ENCODE measurements at regions not wholly inside any gene's neighbourhood (a gene's known extent, or its start where the extent isn't known, plus 50 kb on each side); places are given as distances from the start of the nearest gene placed in this dataset.
A peak's percentile ranks its signal among the peaks of the same experiment; 100 is the strongest.

DNA sequence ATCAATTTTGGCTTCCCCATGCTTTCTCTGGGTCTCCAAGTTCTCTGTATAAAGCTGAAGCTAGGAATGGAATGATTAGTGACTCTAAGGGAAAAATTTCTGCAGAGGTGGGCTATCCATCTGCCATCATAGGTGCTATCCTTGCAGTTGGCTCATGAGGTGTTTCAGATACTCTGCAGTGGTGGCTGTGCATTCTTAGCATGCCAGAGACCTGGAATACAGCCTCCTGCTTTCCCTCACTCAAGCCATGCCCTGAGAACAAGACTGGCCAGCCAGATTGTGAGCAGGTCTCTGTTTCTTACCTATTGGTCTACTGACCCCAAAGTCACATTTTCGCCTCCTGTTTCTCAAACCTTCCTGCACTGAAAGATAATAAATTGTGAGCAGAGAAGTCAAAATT lies 719.6 kb downstream of the CCSER2 start:
- TF ChIP-seq, protein P1, sequence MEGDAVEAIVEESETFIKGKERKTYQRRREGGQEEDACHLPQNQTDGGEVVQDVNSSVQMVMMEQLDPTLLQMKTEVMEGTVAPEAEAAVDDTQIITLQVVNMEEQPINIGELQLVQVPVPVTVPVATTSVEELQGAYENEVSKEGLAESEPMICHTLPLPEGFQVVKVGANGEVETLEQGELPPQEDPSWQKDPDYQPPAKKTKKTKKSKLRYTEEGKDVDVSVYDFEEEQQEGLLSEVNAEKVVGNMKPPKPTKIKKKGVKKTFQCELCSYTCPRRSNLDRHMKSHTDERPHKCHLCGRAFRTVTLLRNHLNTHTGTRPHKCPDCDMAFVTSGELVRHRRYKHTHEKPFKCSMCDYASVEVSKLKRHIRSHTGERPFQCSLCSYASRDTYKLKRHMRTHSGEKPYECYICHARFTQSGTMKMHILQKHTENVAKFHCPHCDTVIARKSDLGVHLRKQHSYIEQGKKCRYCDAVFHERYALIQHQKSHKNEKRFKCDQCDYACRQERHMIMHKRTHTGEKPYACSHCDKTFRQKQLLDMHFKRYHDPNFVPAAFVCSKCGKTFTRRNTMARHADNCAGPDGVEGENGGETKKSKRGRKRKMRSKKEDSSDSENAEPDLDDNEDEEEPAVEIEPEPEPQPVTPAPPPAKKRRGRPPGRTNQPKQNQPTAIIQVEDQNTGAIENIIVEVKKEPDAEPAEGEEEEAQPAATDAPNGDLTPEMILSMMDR (IDR thresholded peaks at IDR 0.05): no peak
- TF ChIP-seq ZFX (IDR thresholded peaks at IDR 0.05; ENCODE audit: borderline replicate concordance): no peak
- no peak overlapping the region for H3K27ac ChIP-seq

DNA sequence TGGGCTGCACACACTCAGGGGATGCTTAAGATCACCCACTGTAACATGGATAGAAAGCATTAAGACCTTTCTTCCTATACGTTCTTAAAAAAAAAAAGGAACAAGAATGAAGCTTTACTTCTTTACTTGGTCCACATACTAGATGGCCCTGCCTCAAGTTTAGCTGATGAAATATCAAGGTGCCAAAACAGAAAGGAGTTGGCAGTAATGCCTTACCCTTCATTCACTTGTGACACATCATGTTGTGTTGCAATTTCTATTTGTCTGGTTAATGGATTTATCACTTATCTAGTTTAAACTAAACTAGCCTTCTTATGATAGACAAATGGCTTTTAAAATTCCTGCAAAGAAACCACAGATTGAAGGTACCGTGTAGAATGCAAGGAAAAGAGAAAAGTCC lies 720.3 kb downstream of the CCSER2 start:
- no peak overlapping the region for H3K27ac ChIP-seq
- TF ChIP-seq, protein P1 (IDR thresholded peaks at IDR 0.05): no peak

DNA sequence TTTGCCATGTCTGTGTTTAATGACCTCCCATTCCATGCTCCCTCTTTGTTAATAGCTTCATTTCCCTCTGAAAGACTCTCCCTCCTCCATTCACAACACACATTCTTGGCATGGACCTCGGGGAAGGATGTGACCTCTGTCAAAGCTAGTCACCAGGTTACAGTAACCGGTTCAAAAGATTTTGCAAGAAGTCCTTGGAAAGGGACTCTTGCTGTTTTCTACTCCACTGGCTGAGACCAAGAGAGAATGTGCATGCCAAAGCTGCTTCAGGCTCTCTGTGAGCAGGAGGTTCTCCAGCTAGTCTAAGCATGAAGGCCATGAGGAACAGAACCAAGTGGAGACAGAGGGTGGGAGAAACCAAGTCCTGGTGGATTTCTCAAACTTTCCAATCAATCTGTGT lies 732.6 kb downstream of the CCSER2 start:
- H3K27ac ChIP-seq: no peak overlapping the region
- no peak for TF ChIP-seq ZFX (IDR thresholded peaks at IDR 0.05; ENCODE audit: borderline replicate concordance)
- TF ChIP-seq, protein P1 (IDR thresholded peaks at IDR 0.05): no peak

DNA sequence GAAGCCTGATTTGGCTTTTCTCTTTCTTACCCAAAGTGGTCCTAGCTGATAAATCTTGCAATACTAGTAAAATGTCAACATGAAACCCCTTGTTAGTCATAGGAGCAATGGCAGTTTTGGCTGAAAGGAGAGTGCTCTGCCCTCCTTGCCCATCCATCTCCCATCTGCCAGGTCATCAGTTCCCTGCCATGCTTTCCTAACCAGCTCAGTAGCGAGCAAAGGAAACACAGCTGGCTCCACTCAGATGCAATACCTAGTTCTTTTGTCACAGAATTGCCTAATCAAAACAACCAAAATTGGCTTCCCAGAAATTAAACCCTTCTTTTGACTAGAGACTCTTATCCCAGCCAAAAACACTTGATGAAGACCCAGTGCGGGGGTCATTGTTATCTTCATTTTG lies 733.0 kb downstream of the CCSER2 start:
- no peak overlapping the region for H3K27ac ChIP-seq
- TF ChIP-seq, protein P1 (IDR thresholded peaks at IDR 0.05): no peak
- TF ChIP-seq ZFX (IDR thresholded peaks at IDR 0.05; ENCODE audit: borderline replicate concordance): no peak

DNA sequence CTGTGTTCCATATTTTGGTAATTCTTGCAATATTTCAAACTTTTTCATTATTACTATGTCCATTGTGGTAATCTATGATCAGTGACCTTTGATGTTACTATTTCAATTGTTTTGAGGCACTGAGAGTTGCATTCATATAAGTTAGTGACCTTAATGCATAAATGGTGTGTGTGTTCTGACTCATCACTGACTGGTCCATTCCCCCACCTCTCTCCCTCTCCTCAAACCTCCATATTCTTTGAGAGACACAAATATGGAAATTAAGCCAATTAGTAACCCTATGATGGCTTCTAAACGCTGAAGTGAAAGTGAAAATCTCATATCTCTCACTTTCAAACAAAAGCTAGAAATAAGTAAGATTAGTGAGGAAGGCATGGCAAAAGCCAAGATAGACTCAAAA lies 739.6 kb downstream of the CCSER2 start:
- H3K27ac ChIP-seq: no peak overlapping the region
- TF ChIP-seq, protein P1 (IDR thresholded peaks at IDR 0.05): no peak
- TF ChIP-seq ZFX (IDR thresholded peaks at IDR 0.05; ENCODE audit: borderline replicate concordance): no peak

DNA sequence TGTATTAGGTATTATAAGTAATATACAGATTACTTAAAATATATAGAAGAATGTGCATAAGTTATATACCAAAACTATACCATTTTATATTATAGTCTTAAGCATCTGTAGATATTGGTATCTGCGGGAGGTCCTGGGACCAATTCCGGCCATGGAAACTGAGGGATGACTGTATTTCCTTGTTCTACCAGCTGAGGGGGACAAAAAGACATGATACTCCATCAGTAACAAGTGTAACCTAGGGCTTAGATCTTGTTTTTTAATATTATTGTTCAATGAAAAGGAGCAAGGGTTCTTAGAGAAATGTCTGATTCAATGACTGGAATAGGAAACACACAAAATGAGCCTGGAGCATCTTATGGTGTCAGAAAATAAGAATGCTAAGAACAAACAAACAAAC lies 752.5 kb downstream of the CCSER2 start:
- no peak overlapping the region for H3K27ac ChIP-seq
- no peak for TF ChIP-seq ZFX (IDR thresholded peaks at IDR 0.05; ENCODE audit: borderline replicate concordance)
- TF ChIP-seq, protein P1 (IDR thresholded peaks at IDR 0.05): 0 out of 2 replicates have a peak, but pooled peaks have one; percentile 13

DNA sequence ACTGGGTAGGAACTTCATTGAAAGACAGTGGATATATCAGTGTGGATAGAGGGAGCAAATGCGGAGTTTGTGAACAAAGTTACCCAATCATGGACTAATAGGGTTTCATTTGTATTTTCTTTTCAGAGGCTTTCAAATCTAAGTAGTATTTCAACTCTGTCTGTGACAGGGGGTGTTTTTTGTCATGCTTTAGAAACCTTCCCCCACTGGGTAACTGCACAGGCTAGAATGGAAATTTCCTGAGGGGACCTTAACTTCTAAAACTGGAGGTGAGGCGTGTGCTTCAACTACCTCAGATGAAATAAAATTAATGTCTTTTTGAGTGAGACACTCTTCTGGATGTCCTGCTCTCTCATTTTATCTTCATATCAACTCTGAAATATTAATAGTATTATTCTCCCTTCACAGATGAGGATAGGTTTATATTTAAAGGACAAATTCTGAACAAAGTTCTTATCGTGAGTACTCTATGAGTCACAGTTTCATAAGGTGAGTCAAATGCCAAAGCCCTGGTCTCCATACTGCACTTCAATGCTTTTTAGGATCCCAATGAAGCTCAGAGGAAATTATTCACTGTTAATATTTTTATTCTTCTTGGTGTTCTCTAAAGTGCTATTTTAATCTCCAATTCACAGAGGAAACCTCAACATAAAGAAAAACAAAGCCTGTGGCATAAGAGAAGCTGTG lies 770.6 kb downstream of the CCSER2 start:
- TF ChIP-seq, protein P1 (IDR thresholded peaks at IDR 0.05): no peak
- no peak for TF ChIP-seq ZFX (IDR thresholded peaks at IDR 0.05; ENCODE audit: borderline replicate concordance)
- H3K27ac ChIP-seq: no peak overlapping the region

Data from 22Rv1 (cell line).